ENCODE measurements at regions not wholly inside any gene's neighbourhood (a gene's known extent, or its start where the extent isn't known, plus 50 kb on each side); places are given as distances from the start of the nearest gene placed in this dataset.

DNA sequence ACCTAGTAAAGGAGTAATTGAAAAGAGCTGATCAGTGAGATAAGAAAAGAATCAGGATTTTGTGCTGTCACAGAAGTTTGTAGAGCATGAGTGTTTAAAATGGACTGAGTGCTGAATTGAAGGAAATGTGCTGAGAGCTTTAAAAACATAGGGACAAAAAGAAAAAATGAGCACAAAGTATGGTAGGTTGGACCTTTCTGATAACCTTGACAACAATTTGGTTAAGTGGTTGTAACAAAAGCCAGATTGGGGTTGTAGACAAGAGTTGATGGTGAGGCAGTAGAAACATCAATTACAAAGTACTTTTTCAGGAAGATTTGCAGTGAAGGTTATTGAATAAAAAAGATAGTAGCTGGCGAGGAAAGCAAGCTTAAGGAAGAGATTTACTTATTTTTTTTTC lies 674.7 kb upstream of the KIF2B start:
- H3K4me1 ChIP-seq (ENCODE audit: control insufficient read depth, extremely low read depth, insufficient read depth, low read length), result no peaks in the 10 kb centered on the region
- TF ChIP-seq EZH2 (IDR thresholded peaks at IDR 0.05; ENCODE audit: low read length) (no peak), CTCF (optimal IDR thresholded peaks at IDR 0.05 in 1 of 3, IDR thresholded peaks at IDR 0.05 in 1 of 3, conservative IDR thresholded peaks at IDR 0.05 in 1 of 3; ENCODE audit: extremely low read depth in 1 of 3, insufficient read depth in 2 of 3, low read length in 3 of 3) (no peak)
- no peaks in the 10 kb centered on the region for H3K9me1 ChIP-seq (ENCODE audit: control insufficient read depth, extremely low read depth, insufficient read depth, low read length)
- dilution Hi-C loops (cut with MboI; ENCODE audit: extremely low pct_ligation_motif_present, low sequenced_read_pairs), result no loop called here
- no peak overlapping the region for H3K4me2 ChIP-seq (ENCODE audit: control insufficient read depth, extremely low read depth, insufficient read depth, low read depth, low read length)
- no peak for DNase-seq (ENCODE audit: low read depth, low spot score)
- H3K4me3 ChIP-seq (ENCODE audit: control insufficient read depth in 2 of 3, extremely low read depth in 1 of 3, insufficient read depth in 2 of 3, low read depth in 1 of 3, low read length in 3 of 3), result no peak overlapping the region
- no peaks in the 10 kb centered on the region for H3K79me2 ChIP-seq (ENCODE audit: control insufficient read depth, insufficient read depth, low read length)
- H3K9me3 ChIP-seq (ENCODE audit: control insufficient read depth, low read depth, low read length), result no peaks in the 10 kb centered on the region
- no peaks in the 10 kb centered on the region for H3K36me3 ChIP-seq (ENCODE audit: control insufficient read depth in 2 of 2, extremely low read depth in 1 of 2, insufficient read depth in 2 of 2, low read length in 2 of 2)
- no peak for FAIRE-seq
- H3K27ac ChIP-seq (ENCODE audit: control insufficient read depth, insufficient read depth, low read length), result no peak overlapping the region
- no peak overlapping the region for H2AFZ ChIP-seq (ENCODE audit: control insufficient read depth, low read length)
- H4K20me1 ChIP-seq (ENCODE audit: control insufficient read depth, extremely low read depth, insufficient read depth, low read length), result no peaks in the 10 kb centered on the region
- no peak overlapping the region for H3K9ac ChIP-seq (ENCODE audit: control insufficient read depth, extremely low read depth, insufficient read depth, low read length)
- H3K27me3 ChIP-seq (ENCODE audit: control insufficient read depth, extremely low read depth, insufficient read depth, low read length), result no peaks in the 10 kb centered on the region

GRCh38 chr17:53142890-53143289 lies 679.8 kb upstream of the KIF2B start:
- Histone ChIP-seq H3K36me3 (ENCODE audit: control insufficient read depth in 2 of 2, extremely low read depth in 1 of 2, insufficient read depth in 2 of 2, low read length in 2 of 2) (no peaks in the 10 kb centered on the region), H4K20me1 (ENCODE audit: control insufficient read depth, extremely low read depth, insufficient read depth, low read length) (no peaks in the 10 kb centered on the region), H3K27me3 (ENCODE audit: control insufficient read depth, extremely low read depth, insufficient read depth, low read length) (no peaks in the 10 kb centered on the region), H3K9ac (ENCODE audit: control insufficient read depth, extremely low read depth, insufficient read depth, low read length) (no peak overlapping the region), H3K9me1 (ENCODE audit: control insufficient read depth, extremely low read depth, insufficient read depth, low read length) (no peaks in the 10 kb centered on the region), H3K27ac (ENCODE audit: control insufficient read depth, insufficient read depth, low read length) (no peak overlapping the region), H2AFZ (ENCODE audit: control insufficient read depth, low read length) (no peak overlapping the region), H3K4me3 (ENCODE audit: control insufficient read depth in 2 of 3, extremely low read depth in 1 of 3, insufficient read depth in 2 of 3, low read depth in 1 of 3, low read length in 3 of 3) (no peak overlapping the region), H3K4me2 (ENCODE audit: control insufficient read depth, extremely low read depth, insufficient read depth, low read depth, low read length) (no peak overlapping the region), H3K79me2 (ENCODE audit: control insufficient read depth, insufficient read depth, low read length) (no peaks in the 10 kb centered on the region), H3K4me1 (ENCODE audit: control insufficient read depth, extremely low read depth, insufficient read depth, low read length) (no peaks in the 10 kb centered on the region), H3K9me3 (ENCODE audit: control insufficient read depth, low read depth, low read length) (no peaks in the 10 kb centered on the region)
- dilution Hi-C loops (cut with MboI; ENCODE audit: extremely low pct_ligation_motif_present, low sequenced_read_pairs), result no loop called here
- DNase-seq (ENCODE audit: low read depth, low spot score) (no peak), FAIRE-seq (no peak)
- no peak for TF ChIP-seq EZH2 (IDR thresholded peaks at IDR 0.05; ENCODE audit: low read length)
- no peak for TF ChIP-seq CTCF (optimal IDR thresholded peaks at IDR 0.05 in 1 of 3, IDR thresholded peaks at IDR 0.05 in 1 of 3, conservative IDR thresholded peaks at IDR 0.05 in 1 of 3; ENCODE audit: extremely low read depth in 1 of 3, insufficient read depth in 2 of 3, low read length in 3 of 3)
